ENCODE measurements at regions not wholly inside any gene's neighbourhood (a gene's known extent, or its start where the extent isn't known, plus 50 kb on each side); places are given as distances from the start of the nearest gene placed in this dataset.
"Not testable (repeated sequence)": the region's sequence is repeated elsewhere in the genome, so short reads cannot be mapped to it uniquely, and the experiment has no call there.

DNA sequence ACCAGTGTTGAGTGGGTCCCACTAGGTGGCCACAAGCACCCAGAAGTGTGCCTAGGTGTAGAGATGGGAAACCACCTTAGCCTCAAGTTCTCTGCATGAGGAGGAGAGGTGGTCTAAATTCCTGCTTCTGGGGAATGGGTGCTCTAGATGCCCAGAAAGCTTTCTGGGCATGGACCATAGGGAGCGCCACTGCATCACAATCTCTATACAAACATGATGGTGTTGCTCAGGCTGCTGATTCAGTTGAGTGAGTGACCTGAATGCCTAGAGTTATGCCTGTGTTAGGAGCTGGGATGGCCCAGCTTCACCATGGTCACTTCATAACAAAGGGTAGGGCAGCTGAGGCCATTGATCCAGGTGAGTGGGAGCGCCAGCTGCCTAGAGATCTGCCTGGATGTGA, 667.9 kb upstream of the ARRDC3 start:
- no peaks in the 10 kb centered on the region for H3K9me3 ChIP-seq
- WGBS, 2 donors = 100% methylated on average over 1 to 2 of the region's 2 CpGs
- H3K27ac ChIP-seq = no peak overlapping the region
- no peak overlapping the region for H3K4me3 ChIP-seq (replicated peaks in 1 of 3)
- no peaks in the 10 kb centered on the region for H3K27me3 ChIP-seq
- no peak for TF ChIP-seq POLR2A (IDR thresholded peaks at IDR 0.05)
- TF ChIP-seq, protein P1, sequence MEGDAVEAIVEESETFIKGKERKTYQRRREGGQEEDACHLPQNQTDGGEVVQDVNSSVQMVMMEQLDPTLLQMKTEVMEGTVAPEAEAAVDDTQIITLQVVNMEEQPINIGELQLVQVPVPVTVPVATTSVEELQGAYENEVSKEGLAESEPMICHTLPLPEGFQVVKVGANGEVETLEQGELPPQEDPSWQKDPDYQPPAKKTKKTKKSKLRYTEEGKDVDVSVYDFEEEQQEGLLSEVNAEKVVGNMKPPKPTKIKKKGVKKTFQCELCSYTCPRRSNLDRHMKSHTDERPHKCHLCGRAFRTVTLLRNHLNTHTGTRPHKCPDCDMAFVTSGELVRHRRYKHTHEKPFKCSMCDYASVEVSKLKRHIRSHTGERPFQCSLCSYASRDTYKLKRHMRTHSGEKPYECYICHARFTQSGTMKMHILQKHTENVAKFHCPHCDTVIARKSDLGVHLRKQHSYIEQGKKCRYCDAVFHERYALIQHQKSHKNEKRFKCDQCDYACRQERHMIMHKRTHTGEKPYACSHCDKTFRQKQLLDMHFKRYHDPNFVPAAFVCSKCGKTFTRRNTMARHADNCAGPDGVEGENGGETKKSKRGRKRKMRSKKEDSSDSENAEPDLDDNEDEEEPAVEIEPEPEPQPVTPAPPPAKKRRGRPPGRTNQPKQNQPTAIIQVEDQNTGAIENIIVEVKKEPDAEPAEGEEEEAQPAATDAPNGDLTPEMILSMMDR (IDR thresholded peaks at IDR 0.05) = no peak
- DNase-seq = no peak
- intact Hi-C loops (cut with DNase I) = no loop called here
- H3K36me3 ChIP-seq = no peaks in the 10 kb centered on the region
- no peaks in the 10 kb centered on the region for H3K4me1 ChIP-seq

DNA sequence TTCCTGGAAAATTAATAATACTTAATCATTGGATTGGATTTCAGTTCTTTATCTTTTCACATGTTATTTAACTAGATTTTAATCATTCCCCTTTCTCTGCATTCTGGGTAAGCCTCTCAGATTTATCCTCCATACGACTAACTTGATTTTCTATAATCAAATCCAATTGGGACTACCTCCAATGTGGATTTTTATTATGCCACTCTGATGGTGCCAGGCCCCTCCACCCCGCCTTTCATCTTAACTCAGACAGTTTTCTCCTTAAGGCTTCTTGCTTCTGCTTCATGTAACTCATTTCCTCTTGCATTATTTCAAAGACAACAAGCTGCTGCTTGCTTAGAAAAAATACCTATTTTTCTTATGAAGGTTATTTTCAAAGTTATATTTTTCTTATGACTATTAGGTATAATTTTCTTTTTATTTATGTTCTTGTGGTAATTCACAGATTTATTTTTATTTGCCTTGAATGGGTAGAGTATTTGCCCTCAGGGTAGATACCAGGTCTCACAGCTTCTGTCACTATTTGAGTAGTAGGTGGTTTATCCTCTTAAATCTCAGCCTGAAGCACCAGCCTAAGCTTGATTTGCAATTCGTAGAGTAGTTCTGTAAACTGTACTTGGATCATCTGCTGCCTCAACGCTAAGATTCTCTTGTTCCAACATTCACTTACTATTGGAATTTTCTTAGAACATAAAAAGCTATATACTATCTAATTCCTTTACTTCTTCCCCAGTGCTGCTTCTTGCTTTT, 659.0 kb upstream of the ARRDC3 start:
- WGBS, 2 donors = 67 to 69% methylated on average over 4 of the region's 4 CpGs
- no peaks in the 10 kb centered on the region for H3K27me3 ChIP-seq
- H3K36me3 ChIP-seq = no peaks in the 10 kb centered on the region
- intact Hi-C loops (cut with DNase I) = no loop called here
- no peak overlapping the region for H3K4me3 ChIP-seq (replicated peaks in 1 of 3)
- no peak for DNase-seq
- H3K27ac ChIP-seq = no peak overlapping the region
- H3K9me3 ChIP-seq = no peaks in the 10 kb centered on the region
- H3K4me1 ChIP-seq = no peaks in the 10 kb centered on the region
- TF ChIP-seq POLR2A (IDR thresholded peaks at IDR 0.05) = no peak
- TF ChIP-seq, protein P1 (IDR thresholded peaks at IDR 0.05) = no peak

DNA sequence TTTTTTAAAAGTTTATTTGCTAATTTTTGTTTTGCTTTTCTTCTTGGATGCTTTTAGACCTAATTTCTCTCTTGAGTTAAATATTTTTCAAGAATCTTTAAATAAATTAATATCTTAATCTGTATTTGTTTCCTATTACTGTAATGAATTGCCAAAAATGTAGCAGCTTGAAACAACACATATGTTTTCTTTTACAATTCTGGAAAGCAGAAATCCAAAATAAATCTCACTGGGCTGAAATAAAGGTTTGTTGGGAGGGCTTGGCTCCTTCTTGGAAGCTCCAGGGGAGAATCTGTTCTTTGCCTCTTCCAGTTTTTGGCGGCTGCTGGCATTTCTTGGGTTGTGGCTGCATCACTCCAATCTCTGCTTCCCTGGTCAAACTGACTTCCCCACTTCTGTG, 658.1 kb upstream of the ARRDC3 start:
- 76 to 81% methylated on average over 1 of the region's 1 CpG for WGBS, 2 donors
- H3K27ac ChIP-seq = no peak overlapping the region
- intact Hi-C loops (cut with DNase I) = no loop called here

DNA sequence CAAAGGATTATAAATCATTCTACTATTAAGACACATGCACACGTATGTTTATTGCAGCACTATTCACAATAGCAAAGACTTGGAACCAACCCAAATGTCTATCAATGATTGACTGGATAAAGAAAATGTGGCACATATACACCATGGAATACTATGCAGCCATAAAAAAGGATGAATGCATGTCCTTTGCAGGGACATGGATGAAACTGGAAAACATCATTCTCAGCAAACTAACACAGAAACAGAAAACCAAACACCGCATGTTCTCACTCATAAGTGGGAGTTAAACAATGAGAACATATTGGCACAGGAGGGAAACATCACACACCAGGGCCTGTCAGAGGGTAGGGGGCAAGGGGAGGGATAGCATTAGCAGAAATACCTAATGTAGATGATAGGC, 646.7 kb upstream of the ARRDC3 start:
- intact Hi-C loops (cut with DNase I); H3K36me3 ChIP-seq; H3K4me1 ChIP-seq; H3K4me3 ChIP-seq (replicated peaks in 1 of 3); H3K27me3 ChIP-seq; H3K9me3 ChIP-seq; H3K27ac ChIP-seq; DNase-seq: not testable (repeated sequence)
- 90 to 93% methylated on average over 2 of the region's 2 CpGs for WGBS, 2 donors

More for the DNA sequence above, 658.1 kb upstream of the ARRDC3 start:
- H3K9me3 ChIP-seq = no peaks in the 10 kb centered on the region
- H3K4me3 ChIP-seq (replicated peaks in 1 of 3) = no peak overlapping the region
- H3K27me3 ChIP-seq = no peaks in the 10 kb centered on the region
- H3K36me3 ChIP-seq = no peaks in the 10 kb centered on the region
- TF ChIP-seq POLR2A (IDR thresholded peaks at IDR 0.05) = no peak
- TF ChIP-seq, protein P1 (IDR thresholded peaks at IDR 0.05) = no peak
- no peak for DNase-seq
- H3K4me1 ChIP-seq = no peaks in the 10 kb centered on the region

DNA sequence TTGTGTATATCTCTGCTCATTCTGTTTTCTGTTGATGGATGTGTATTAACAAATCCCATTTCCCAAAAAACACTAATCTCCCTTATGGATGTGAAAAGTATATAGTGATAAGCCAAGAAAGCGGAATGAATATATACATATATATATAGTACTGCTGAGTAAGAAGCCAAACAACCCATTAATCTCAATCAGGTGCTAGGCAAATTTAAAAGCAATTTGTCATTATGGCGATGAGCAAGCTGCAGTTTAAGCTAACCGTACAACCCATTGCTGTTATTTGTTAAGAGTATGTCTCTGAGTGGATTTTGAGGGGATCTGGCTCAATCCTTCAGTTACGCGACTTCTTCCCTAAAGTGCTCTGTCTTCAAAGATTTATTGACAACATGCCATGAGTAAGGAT, 640.4 kb upstream of the ARRDC3 start:
- H3K27me3 ChIP-seq = no peaks in the 10 kb centered on the region
- H3K9me3 ChIP-seq = no peaks in the 10 kb centered on the region
- H3K4me1 ChIP-seq = no peaks in the 10 kb centered on the region
- H3K36me3 ChIP-seq = no peaks in the 10 kb centered on the region
- intact Hi-C loops (cut with DNase I) = no loop called here
- TF ChIP-seq POLR2A (IDR thresholded peaks at IDR 0.05) = no peak
- TF ChIP-seq, protein P1 (IDR thresholded peaks at IDR 0.05) = no peak
- DNase-seq = no peak
- no peak overlapping the region for H3K4me3 ChIP-seq (replicated peaks in 1 of 3)
- no peak overlapping the region for H3K27ac ChIP-seq
- 75 to 78% methylated on average over 5 of the region's 5 CpGs for WGBS, 2 donors

All from thyroid gland (tissue), 4 donors.